Fibroblast of peridontal ligament (primary cell): ENCODE measurements at regions not wholly inside any gene's neighbourhood (a gene's known extent, or its start where the extent isn't known, plus 50 kb on each side); places are given as distances from the start of the nearest gene placed in this dataset.
A peak's percentile ranks its signal among the peaks of the same experiment; 100 is the strongest.

Source experiments
- DNase-seq: peaks from one replicate; pipeline ENCODE4 v3.0.0-alpha.2; 2010; ENCODE audit errors: extremely low read depth

DNA sequence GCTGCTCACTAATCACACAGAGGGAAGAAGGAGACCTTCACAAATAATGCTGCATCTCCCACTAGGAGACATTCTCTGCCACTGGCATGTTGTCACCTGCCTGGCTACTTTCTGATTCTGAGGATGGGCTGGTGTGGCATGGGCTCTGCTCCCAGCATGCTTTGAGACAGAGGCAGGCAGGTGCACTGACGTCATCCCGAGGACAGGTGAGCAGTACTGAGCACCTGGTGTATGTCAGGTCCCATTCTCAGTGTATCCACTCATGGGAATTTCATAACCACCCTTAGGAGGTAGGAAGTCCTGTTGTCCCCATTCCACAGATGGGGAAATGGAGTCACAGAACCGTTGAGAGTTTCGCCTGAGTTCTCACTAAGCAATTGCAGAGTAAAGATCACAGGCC is 597.9 kb downstream of the VRK1 start:
- DNase-seq: no peak

DNA sequence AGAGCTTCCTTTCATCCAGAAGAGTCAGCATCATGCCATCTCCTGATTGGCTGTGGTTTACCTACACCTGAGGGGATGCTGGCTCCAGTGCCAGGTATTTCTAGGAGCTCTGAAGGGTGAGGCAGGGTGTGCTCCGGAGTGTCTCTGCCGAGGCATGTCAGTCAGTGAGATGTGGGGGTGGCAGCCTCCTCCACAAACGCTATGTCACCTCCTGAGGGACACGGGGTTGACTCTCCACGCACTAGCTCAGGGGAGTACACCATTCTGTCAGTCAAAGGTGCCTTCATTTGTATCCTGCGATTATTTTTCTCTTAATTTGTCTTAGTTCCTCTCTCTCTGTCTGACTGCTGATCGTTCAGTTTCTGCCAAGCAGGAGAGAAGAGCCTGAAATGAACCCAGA is 604.5 kb downstream of the VRK1 start:
- no peak for DNase-seq

DNA sequence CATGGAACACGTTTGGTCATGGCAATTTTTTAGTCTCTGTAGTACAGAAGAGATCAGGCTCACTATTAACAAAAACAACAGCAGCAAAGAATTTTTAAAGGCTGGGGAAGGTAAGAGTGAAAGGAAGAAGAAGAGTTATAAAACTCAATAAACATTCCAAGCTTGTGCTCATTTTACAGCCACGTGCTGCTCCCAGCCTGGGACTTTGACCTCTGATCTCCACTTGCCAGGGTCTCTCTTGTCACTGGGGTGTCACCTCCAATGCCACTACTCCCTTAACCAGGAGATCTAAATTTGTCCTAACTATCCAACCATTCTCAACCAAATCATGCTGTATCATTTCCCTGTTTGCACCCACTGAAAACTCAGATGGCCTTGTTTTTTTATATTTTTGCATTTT is 605.1 kb downstream of the VRK1 start:
- DNase-seq: no peak

DNA sequence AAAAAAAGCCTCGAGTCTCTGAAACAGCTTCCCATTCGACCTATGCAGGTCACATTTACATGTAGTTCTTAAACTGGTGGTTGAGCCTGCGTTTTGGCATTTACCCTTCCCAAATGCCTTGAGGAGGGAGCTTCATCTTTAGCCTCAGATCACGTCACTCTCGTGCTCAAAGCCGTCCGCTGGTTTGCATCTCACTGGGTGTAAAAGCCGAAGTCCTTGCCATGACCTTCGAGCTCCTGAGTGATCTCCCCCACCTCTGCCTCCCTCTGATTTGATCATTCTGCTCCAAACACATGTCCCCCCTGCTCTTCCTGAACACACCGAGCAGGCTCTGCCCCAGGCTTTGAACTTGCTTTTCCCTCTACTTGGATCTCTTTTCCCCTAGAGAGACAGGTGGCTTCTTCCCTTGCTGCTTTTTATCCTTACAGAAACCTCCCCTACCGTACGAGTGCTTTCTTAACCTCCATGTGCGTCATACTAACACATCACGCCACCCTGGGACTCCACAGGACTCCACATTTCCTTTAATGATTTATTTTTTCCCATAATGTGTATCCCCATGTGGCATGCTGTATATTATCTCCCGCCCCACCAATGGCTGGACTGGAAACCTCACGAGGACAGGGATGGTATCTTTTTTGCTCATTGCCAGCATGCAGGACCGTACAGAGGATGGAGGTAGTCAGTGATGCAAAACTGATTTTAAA is 610.7 kb downstream of the VRK1 start:
- DNase-seq: no peak

DNA sequence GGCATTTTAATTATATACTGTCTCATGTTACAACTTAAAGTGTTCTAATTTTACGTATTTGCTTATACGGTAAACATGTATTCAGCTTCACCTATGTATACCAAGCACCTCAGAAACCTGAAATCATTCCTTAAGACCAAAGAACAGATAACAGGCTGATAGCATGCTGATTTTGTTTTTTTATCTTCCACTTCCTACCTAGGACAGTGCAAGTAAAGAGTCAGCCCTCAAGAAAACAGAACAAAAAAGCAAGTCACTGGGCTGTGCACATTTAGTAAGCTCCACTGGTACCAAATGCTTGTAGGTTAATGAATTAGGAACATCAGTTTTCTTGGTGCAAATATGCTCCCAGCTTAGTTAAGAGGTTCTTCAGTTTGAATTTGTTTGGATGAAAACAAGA is 611.3 kb downstream of the VRK1 start:
- DNase-seq: no peak

DNA sequence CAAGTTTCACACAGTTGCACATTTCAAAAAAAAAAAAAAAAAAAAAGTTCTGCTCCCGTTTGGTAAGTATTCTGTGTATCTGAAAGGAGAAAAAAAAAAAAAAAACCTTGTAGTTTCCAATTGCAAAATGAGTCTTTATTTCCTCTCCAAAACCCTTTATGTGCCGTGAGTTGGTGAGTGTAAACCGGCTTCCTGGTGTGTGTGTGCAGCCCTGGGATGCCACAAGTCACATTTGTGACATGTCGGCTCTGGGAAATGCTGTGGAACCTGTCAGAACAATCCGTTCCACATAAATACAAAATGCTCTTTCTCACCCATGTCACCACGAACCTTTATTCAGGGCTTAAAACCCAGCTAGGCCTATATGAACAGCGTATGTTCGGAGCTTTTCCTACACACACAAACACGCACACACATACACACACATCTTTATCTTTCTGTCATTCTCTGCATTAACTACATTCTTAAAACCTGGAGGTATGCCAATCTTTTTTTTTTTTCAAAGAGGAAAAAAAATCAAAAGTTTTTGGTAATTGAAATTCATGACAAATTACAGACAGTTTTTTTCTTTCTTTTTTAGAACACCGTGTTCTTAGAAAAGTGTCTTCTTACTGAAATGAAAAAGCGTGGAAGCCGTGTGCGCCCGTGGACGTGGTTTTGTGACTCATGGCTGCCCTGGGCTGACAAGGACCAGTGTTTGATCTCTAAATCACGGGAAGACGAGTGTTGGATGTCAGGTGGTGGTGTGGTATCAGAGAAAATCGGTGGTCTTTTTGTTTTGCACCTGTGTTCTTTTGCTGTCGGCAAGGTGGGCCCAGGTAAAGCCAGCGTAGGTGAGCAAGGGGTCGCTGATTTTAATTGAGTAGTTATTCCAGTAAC is 612.0 kb downstream of the VRK1 start:
- DNase-seq: no peak

DNA sequence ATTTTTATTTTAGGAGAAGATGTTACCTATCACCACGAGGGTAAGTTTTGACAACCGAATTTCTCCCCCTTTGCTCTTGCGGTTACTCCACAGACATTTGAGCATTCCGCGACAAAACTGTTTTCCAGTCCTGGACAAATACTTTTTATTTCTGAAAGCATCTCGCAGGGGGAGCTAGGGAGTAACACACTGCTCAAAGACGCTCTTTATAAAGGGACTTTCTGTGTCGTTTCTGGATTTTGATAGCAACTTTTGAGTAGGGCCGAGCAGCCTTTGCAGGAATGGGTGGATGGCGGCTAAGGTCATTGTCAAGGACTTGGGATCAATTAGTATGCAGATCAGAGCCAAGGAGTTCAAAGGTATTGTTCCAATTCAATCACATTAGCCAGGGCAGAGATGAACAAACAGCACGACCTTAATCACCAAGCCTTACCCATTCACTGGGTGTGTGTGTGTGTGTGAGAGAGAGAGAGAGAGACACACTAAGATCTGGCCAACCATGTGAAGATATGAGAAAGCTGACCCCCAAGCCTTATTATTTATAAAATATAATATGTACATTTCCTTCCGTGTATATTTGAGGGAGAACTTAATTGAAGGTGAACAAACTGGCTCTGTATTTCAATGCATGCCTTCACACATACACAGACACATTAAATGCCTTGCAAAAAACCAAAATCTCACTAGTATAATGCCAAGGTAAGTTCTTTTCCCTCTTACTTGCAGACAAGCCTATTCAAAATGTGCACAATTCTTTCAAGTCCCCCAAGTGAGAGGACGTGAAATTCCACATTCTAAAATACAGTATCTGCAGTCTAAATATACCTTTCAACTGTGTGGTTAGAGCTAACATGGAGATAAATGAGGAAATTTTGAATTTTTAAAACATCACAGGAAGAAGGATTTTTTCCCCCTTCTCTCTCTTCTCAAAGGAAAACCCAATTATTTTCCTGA is 613.8 kb downstream of the VRK1 start:
- no peak for DNase-seq

DNA sequence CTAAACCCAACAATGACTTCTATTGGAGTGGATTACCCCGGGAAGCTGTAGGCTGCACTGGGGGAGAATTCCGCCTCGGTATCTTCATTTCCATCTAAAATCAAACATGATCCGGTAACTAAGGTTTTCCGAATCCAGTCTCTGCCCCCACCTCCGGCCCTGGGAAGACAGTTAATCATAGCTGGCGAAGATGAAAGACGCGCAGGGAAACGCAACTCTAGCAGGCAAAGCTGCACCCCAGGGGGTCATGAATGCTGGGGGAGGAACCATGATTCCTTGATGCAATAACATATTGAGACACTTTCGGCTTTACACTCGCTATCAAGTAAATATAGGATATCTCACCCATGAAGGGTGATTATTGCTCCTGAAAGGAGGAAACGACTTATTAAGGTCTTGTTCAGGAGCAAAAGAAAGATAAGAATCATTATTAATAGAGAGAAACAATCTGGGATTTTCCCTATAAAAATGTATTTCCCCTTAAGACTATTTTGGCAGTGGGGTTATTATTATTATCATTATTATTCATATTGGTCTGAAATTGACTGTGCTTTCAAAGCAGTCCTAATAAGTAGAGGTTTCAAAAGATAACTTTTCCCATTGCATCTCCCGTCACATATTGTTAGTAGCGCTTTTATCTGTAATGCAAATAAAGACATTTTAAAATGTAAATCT is 614.9 kb downstream of the VRK1 start:
- no peak for DNase-seq

DNA sequence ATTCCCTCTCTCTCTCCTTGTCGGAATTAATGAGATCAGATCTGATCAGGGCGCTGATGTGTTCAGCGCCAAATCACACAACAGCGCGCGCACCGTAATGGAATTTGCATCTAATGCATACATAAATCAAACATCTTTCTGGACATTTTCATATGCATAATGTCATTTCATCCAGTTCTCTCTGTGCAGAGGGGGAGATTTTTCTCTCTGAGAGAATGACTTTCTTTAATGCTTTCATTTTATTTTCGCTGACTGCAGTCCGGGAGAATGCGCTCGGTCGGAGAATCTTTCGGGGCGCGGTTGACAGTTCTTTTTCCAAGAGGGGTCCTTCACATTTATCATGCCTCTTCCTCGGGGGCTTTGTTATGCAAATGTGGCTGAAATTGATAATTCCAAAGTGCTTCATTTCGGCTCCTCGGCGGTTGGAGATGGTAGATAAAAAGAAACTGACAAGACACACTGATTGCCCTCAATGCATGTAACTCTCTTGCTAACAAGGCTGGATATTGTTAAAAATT is 615.9 kb downstream of the VRK1 start:
- DNase-seq: no peak

DNA sequence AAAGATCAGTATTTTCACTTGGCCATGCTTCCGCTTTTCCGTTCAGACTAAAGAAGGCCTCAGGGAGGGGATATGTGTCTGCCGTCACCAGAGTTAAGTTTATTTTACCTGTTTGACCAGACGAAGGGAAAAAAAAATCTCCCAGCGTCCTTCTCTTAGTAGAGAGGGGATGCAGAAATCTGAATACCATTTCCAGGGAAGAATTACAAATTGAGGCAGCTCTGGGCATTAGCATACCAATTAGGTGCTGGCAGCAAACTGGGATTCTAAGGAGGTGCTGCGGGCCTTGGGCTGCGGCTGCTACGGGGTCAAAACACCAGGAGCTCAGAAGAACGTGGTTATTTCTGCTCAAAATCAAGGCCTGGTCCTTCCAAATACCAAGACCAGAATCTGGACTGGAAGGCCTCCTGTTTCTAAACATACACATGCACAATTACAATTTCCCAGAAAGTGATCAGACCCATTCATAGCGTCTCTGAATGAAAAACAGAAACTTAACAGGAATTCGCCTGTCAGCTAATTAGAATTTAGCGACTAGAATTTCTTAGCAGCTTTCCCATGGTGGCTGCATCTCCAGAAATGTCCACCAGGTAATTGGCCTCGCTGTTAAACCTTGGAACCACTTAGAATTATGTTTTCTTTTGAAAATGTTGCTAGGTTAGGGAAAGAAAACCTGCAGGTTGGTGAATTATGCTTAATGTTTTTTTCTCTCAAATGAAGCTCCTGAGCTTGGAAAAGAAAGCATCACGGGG is 617.0 kb downstream of the VRK1 start:
- DNase-seq: no peak

DNA sequence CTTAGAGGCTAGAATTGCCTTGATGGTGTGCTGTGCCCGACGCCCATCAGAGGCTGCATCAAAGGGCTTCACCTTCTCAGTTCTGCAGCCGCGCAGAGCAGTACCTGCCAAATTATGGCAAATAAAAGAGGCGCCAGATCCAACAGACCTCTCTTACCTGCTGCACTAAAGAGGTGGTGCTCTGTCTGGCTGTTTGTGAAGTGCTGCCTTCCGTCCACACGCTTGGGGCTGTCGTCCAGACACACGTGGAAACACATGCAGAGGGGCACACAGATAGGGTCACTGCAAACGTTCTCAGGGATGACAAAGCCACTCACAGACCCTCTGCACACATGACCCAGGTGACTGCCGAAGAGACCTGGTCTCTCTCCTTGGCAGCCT is 617.5 kb downstream of the VRK1 start:
- DNase-seq: no peak

DNA sequence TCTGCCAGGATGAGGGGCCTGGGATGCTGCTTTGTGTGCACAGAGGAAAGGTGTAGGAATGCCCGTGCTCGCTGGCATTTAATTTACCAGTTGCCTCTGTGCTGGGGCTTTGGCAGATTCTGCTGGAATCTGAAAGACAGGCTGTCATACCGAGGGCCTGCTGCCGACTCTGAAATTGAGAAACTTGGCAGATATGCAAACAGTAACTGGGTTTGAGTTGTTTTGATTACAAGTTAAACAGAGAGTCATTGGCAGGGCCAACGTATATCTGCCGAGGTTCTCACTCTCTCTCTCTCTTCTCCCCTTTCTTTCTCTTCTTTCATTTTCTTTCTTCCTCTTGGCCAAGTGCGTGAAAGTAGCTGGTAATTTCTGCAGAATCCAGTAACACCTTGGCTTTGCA is 618.7 kb downstream of the VRK1 start:
- peak; percentile 3 for DNase-seq

DNA sequence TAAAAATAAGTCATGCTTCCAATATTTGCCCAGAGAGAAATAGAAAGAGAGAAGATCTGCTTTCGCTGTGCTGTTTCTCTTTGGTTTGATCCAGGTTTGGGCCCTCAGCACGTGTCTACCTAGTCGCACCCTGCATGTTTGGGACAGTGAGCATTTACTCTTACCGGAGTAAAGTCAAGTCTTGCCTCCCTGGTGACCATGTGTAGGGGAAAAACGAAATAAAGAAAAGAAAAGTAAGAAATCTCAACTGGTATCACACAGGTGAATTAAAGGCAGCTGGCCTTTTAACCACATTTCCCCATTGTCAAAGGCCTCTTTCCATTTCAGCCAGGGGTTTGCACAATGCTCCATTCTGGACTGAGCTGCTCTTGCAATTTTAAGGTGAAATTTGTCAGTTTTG is 619.4 kb downstream of the VRK1 start:
- DNase-seq: no peak

DNA sequence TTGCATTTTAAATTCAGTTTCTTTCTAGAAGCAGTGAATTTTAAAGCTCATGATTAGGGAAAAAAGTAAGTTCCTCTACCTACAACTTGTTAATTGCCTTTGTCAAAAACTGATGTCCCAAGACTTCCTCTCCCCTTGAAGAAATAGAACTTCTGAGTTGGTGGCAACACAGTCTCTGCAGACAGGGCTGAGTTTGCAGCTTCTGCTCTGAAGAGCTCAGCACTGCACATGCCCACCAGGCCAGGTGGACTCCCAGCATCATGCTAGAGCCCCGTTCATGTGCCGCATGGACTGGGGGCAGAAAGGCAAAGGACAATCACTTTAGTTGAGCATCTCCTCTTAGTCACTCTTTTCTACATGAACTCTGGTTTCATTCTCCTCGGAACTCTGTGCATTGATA is 620.1 kb downstream of the VRK1 start:
- no peak for DNase-seq

DNA sequence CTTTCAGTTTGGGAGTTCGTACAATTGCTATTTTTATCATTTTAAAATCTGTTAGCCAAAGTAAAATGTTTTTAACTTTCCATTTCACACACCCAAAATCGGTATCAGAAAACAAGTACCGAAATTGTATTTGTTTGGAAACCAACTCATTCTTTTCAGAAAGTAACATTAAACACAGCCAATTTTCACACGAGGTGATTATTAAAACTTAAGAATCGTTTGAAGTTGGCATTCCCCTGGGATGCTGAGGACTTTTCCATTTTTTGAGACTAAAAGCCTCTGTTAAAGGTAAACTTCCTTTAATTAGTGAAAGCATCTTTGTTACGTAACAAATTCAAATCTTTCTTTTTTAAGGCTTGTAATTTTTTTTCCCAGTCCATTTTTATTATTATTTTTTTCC is 623.0 kb downstream of the VRK1 start:
- no peak for DNase-seq

DNA sequence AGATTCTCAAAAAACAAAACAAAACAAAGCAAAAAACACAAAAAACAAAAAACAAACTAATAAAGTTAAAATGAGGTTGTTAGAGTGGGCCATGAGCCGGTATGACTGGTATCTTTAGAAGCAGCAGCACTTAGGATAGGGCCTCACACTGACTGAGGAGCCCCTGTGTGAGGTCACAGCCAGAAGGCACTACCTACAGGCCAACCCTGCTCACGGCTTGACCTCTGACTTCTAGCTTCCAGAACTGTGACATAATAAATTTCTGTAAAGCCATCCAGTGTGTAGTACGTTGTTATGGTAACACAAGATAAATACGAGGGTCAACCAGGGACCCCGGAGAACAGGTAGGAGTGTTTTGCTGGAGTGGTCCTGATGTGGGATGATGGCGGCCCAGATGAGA is 629.6 kb downstream of the VRK1 start:
- DNase-seq: no peak

DNA sequence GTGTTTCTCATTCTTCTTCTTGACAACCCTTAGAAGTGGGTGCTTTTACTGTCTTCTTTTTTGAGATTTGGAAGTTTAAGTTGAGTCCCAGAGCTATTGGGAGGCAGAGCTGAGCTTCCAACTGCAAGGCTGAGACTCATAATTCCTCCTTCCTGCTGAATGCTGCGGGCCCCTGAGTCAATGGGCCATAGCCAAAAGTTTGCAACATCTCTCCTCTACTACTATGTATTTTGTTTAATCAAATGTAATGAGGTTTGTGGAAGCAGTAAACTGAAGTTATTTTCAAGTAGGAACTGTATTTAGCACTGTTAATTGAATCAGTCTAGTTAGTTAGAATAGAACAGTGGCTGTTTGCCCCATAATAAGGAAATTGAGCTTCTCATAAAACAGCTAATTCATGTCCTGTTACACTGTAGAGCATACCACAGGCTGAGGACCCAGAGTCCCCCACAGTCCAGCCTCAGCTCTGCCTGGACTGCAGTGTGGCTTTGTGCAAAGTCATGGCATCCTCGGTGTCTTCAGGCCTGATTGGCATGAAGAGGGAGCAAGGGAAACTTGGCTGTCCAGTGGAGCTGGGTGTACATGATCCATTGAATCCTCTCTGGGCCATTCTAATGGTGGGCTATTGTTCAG is 631.7 kb downstream of the VRK1 start:
- no peak for DNase-seq

DNA sequence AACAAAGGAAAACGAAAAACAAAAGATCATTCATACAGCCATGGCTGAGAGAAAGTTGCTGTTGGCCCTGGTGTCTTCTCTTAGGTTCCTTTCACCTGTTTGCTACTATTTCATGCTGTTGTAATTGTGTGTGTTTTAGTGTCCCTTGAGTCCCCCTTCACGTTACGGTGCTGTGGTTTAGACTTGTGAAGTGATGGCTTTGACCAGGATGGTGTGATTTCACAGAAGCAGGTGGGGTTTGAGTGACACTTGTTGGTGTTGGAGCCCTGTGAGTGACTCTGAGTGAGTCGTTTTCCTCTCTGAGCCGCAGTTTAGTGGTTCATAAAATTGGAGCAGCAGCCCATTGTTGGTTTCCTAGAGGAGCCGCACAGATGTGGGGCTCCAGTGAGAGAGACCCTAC is 635.4 kb downstream of the VRK1 start:
- DNase-seq: no peak

DNA sequence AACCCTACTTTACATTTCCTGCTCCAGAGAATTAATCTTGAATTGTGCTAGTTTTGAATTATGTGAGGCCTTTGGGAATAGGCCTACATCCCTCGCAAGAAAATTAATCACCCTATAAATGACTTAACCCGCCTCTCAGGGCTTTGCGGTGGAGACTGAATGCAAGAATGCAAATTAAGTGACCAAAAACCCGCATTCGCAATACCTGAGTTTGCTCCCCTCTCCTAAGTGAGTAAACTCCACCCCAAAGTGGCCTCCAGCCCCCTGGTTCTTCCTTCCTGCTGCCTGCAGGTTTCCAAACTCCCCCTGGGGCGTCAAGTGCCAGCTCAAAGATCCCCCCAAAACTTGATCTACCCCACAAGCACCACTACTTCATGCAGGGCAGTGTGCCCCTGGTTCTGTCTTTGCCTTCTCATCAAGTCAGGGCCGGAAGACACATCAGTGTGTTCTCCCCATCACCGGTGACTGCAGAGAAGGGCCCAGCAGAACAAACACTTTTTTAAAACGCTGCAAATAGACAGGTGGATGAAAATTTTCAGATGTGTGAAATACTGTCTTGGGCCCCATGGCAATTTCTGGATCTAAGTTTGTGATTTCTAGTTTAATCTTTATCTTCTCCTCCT is 644.7 kb downstream of the VRK1 start:
- no peak for DNase-seq

DNA sequence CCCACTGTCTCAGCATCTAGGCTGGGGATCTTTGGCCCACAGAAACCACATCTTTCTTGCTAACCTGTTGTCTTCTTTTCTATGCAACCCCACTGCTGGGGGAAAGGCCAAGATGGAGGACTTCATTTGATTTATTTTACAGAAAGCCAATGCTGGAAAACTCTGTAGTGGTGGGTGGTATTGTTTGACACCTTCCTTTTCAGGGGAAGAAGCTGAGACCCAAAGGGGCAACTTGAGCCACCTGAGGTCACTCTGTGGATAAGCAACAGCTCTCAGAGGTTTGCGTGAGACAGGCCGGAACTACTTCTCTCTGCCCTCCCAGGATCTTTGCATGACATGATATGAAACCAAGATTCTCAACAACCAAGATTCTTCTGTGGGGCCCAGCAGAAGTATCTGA is 645.2 kb downstream of the VRK1 start:
- no peak for DNase-seq
